ENCODE measurements at regions not wholly inside any gene's neighbourhood (a gene's known extent, or its start where the extent isn't known, plus 50 kb on each side); places are given as distances from the start of the nearest gene placed in this dataset.

DNA sequence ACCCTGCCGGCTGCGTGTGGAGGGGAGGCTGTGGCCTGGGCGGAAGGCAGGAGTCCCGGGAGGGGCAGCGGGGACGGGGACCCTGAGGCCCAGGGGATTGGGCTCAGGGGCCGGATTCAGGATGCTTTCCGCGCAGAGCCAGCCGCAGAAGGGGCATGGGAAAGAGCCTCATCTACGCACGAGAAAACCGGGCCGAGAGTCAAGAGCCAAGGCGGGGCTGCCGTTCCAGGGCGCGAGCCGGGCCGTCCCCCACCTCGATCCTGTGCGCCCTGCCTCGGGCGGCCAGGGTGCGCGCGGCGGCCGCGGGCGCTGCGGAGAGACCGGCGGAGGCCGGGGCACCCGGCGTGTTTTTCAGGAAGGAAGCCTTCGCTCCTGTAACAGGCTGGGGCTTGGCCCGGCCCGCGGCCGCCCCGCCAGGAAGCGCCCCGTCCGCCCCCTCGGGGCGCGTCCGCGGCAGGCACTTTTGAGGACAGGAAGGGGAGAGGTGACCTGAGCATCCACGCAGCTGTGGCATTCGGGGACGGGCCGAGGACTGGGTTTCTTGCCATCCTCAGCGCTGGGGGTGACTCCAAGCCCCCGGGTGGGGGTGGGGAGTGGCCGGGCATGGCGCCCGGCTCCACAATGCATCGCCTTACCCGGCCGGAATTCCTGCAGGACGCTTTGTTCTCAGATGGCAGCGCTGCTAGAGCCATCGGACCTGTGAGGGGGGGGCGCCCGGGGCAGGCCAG lies 62.3 kb upstream of the GATA2 start:
- TF ChIP-seq, protein P1, sequence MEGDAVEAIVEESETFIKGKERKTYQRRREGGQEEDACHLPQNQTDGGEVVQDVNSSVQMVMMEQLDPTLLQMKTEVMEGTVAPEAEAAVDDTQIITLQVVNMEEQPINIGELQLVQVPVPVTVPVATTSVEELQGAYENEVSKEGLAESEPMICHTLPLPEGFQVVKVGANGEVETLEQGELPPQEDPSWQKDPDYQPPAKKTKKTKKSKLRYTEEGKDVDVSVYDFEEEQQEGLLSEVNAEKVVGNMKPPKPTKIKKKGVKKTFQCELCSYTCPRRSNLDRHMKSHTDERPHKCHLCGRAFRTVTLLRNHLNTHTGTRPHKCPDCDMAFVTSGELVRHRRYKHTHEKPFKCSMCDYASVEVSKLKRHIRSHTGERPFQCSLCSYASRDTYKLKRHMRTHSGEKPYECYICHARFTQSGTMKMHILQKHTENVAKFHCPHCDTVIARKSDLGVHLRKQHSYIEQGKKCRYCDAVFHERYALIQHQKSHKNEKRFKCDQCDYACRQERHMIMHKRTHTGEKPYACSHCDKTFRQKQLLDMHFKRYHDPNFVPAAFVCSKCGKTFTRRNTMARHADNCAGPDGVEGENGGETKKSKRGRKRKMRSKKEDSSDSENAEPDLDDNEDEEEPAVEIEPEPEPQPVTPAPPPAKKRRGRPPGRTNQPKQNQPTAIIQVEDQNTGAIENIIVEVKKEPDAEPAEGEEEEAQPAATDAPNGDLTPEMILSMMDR (IDR thresholded peaks at IDR 0.05; ENCODE audit: low read depth, low read length, missing control alignments), result no peak
- H3K4me3 ChIP-seq (replicated peaks; ENCODE audit: low read depth, low read length), result no peak overlapping the region
- no peak for DNase-seq (ENCODE audit: extremely low read depth, low read depth)

DNA sequence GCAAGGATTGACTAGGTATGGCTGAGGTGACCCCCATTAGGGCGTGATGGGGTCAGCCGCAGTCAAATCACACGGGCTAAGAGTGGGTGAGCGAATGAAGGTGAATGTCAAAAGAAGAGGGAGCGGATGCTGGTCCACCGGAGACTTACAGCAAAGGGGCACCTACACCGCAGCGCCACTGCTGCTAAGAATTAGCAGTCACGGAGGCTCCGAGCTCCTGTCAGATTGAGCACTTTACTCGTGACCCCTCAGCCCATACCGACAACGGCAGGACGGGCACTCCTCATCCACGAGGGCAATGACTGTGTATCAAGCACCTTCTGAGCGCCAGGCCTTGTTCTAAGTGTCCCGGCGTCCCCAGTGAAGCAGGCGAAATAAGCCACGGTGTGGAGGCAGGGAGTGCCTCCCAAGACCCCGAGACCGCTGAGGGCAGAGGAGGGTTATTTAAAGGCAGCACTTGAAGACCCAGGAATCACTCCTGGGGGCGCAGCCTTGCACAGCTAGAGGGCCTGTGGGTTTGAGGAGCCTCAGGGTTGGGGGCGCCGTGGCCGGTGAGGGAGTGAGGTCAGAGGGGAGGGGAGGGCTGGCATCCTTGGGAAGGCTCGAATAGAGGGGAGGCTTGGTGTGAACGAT lies 61.6 kb upstream of the GATA2 start:
- TF ChIP-seq, protein P1 (IDR thresholded peaks at IDR 0.05; ENCODE audit: low read depth, low read length, missing control alignments), result no peak
- no peak for DNase-seq (ENCODE audit: extremely low read depth, low read depth)
- no peak overlapping the region for H3K4me3 ChIP-seq (replicated peaks; ENCODE audit: low read depth, low read length)

DNA sequence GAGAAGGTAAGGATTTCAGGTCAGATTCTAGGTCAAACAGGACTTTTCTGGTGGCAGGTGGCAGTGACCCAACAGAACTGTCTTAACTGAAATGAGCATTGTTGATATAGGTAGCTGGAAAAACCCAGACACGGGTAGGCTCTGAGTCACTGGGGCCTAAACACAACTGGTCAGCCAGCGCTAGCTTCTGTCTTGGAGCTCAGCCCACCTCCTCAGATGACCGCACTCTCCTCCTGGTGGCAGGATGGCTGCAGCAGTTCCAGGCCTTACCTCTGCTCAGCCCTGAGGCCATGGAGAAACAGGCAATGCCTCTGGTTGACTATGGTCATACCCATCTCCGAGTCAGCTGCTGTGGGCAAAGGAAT lies 61.1 kb upstream of the GATA2 start:
- TF ChIP-seq, protein P1 (IDR thresholded peaks at IDR 0.05; ENCODE audit: low read depth, low read length, missing control alignments), result no peak
- no peak for DNase-seq (ENCODE audit: extremely low read depth, low read depth)
- H3K4me3 ChIP-seq (replicated peaks; ENCODE audit: low read depth, low read length), result no peak overlapping the region

DNA sequence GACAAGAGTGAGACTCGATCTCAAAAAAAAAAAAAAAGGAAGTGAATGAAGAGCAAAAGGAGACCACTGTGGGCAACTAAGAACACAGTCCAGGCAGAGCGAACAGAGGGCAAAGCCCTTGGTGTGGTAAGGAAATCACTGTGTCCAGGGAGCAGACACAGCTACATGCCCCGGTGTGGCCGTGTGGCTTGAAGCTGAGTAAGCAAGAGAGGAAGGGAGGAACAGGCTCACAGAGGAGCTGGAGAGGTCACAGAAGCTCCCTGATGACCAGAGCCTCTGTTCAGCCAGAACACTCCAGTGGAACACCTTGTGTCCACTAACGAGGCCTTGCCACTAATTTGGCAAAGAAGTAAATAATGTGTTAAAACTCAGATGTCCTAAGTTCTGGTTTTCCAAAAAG lies 60.6 kb upstream of the GATA2 start:
- DNase-seq (ENCODE audit: extremely low read depth, low read depth), result no peak
- TF ChIP-seq, protein P1 (IDR thresholded peaks at IDR 0.05; ENCODE audit: low read depth, low read length, missing control alignments), result no peak
- H3K4me3 ChIP-seq (replicated peaks; ENCODE audit: low read depth, low read length), result no peak overlapping the region

DNA sequence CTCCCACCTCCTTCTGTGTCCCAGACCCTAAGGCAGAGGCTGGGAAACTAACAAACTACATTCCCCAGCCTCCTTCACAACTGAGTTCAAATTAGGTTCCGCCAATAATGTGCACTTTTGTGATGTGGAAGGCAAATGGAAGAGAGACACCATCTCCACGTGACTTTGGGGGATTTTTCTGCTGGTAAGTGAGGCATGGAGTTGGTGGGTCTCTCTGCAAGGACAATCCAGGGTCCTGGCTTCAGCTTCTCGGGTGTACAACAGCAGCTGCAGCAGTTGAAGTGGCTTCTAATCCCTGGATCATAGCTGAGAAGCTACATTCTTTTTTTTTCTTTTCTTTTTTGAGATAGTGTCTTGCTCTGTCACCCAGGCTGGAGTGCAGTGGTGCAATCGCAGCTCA lies 58.9 kb upstream of the GATA2 start:
- TF ChIP-seq, protein P1 (IDR thresholded peaks at IDR 0.05; ENCODE audit: low read depth, low read length, missing control alignments), result no peak
- no peak overlapping the region for H3K4me3 ChIP-seq (replicated peaks; ENCODE audit: low read depth, low read length)
- no peak for DNase-seq (ENCODE audit: extremely low read depth, low read depth)

DNA sequence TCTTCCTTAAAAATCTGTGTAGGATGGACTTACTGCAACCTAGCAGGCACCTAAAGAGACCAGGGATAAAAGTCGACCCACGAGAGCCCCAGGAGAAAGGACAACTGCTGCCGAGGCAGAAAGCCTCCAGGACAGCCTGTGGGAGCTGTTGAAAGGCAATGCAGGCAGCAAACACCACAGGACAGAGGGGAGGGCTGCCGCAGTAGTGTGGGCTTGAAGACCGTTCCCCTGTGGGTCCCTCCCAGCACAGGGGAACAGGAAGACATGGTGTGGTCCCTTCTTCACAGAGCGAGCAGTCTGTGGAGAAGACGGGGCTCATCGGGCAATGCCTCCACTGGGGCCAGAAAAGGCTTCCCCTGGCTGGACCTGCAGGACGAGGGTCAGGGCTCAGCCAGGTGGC lies 58.5 kb upstream of the GATA2 start:
- TF ChIP-seq, protein P1 (IDR thresholded peaks at IDR 0.05; ENCODE audit: low read depth, low read length, missing control alignments), result no peak
- H3K4me3 ChIP-seq (replicated peaks; ENCODE audit: low read depth, low read length), result no peak overlapping the region
- DNase-seq (ENCODE audit: extremely low read depth, low read depth), result no peak

Measured in HFF-Myc (cell line).